Prostate gland (tissue), 2 donors: ENCODE measurements at regions not wholly inside any gene's neighbourhood (a gene's known extent, or its start where the extent isn't known, plus 50 kb on each side); places are given as distances from the start of the nearest gene placed in this dataset.

Source experiments
- DNase-seq: peaks from one replicate; pipeline ENCODE4 v3.0.0-alpha.2; 2019; ENCODE audit warnings: low spot score
- H3K27ac ChIP-seq, 2 donors: fragments of 200-600 bp; sonication (generic); 2 replicates each; pipeline ENCODE4 v1.5.1; 2017 to 2019
- H3K27me3 ChIP-seq: fragments of 200-600 bp; sonication (generic); replicated peaks from 2 replicates; pipeline ENCODE4 v1.5.1; 2019; ENCODE audit not compliant: insufficient read depth
- H3K36me3 ChIP-seq, 2 donors: fragments of 200-600 bp; sonication (generic); 1 replicate in 1 of 2; 2 replicates in 1 of 2; pipeline versions ENCODE4 v1.5.1 to v1.8.1; 2017 to 2019
- H3K4me1 ChIP-seq: fragments of 200-600 bp; sonication (generic); replicated peaks from 2 replicates; pipeline ENCODE4 v1.5.1; 2019
- H3K4me3 ChIP-seq, 2 donors: fragments of 200-600 bp; sonication (generic); 2 replicates each; pipeline ENCODE4 v1.5.1; 2017 to 2019
- H3K9me3 ChIP-seq: fragments of 200-600 bp; sonication (generic); 2 replicates; pipeline ENCODE4 v1.5.1; 2017
- POLR2A ChIP-seq: fragments of 450-650 bp; IDR thresholded peaks from one replicate; pipeline ENCODE4 v1.6.1; 2016; ENCODE audit warnings: antibody characterized with exemption, mild to moderate bottlenecking
- POLR2AphosphoS5 ChIP-seq: sonication (generic); formaldehyde crosslinking; IDR thresholded peaks from one replicate; pipeline ENCODE4 v1.6.1; 2017; ENCODE audit warnings: antibody characterized with exemption
- WGBS: methylation state at CpG from one replicate; pipeline ENCODE4 v1.1.5; 2018; 5-methylcytosine and 5-hydroxymethylcytosine counted together
- intact Hi-C: fragments of 100-400 bp; cut with DNase I; formaldehyde crosslinking; loops from one replicate; pipeline ENCODE4 v1.14.2; 2022
- TF ChIP-seq, protein P1 (sequence below), 4 experiments: fragments of 200-600 bp in 2 of 4; fragments of 450-650 bp in 2 of 4; sonication (generic) in 2 of 4; IDR thresholded peaks; 1 replicate in 3 of 4; 2 replicates in 1 of 4; pipeline ENCODE4 v1.5.1; 2016 to 2019; ENCODE audit warnings: antibody characterized with exemption in 4 of 4, mild to moderate bottlenecking in 2 of 4, moderate library complexity in 2 of 4

- no peak overlapping the region for H3K27ac ChIP-seq
- no peak for DNase-seq
- intact Hi-C loops: no loop called here
These were observed 746.3 kb downstream of the ZPLD1 start for GRCh38 chr3:103181160-103181559.

GRCh38 chr3:103184772-103185171 lies 750.0 kb downstream of the ZPLD1 start:
- H3K36me3 ChIP-seq: no peaks in the 10 kb centered on the region
- no peak overlapping the region for H3K27ac ChIP-seq
- no peak overlapping the region for H3K4me3 ChIP-seq
- no peaks in the 10 kb centered on the region for H3K4me1 ChIP-seq
- no peak for TF ChIP-seq POLR2A
- TF ChIP-seq, protein P1, sequence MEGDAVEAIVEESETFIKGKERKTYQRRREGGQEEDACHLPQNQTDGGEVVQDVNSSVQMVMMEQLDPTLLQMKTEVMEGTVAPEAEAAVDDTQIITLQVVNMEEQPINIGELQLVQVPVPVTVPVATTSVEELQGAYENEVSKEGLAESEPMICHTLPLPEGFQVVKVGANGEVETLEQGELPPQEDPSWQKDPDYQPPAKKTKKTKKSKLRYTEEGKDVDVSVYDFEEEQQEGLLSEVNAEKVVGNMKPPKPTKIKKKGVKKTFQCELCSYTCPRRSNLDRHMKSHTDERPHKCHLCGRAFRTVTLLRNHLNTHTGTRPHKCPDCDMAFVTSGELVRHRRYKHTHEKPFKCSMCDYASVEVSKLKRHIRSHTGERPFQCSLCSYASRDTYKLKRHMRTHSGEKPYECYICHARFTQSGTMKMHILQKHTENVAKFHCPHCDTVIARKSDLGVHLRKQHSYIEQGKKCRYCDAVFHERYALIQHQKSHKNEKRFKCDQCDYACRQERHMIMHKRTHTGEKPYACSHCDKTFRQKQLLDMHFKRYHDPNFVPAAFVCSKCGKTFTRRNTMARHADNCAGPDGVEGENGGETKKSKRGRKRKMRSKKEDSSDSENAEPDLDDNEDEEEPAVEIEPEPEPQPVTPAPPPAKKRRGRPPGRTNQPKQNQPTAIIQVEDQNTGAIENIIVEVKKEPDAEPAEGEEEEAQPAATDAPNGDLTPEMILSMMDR (IDR thresholded peaks at IDR 0.05): no peak
- TF ChIP-seq POLR2AphosphoS5: no peak
- DNase-seq: no peak
- intact Hi-C loops: no loop called here
- no peaks in the 10 kb centered on the region for H3K9me3 ChIP-seq
- no peaks in the 10 kb centered on the region for H3K27me3 ChIP-seq

More at GRCh38 chr3:103181160-103181559, 746.3 kb downstream of the ZPLD1 start:
- H3K4me1 ChIP-seq: no peaks in the 10 kb centered on the region
- no peak for TF ChIP-seq POLR2A
- TF ChIP-seq, protein P1 (IDR thresholded peaks at IDR 0.05): no peak
- TF ChIP-seq POLR2AphosphoS5: no peak
- H3K9me3 ChIP-seq: no peaks in the 10 kb centered on the region
- no peak overlapping the region for H3K4me3 ChIP-seq
- H3K27me3 ChIP-seq: no peaks in the 10 kb centered on the region
- no peaks in the 10 kb centered on the region for H3K36me3 ChIP-seq

GRCh38 chr3:103189941-103190340 lies 755.1 kb downstream of the ZPLD1 start:
- DNase-seq: no peak
- no peak overlapping the region for H3K4me3 ChIP-seq

GRCh38 chr3:103195216-103195615 lies 760.4 kb downstream of the ZPLD1 start:
- Histone ChIP-seq H3K4me3 (no peak overlapping the region), H3K27ac (no peak overlapping the region), H3K36me3 (no peaks in the 10 kb centered on the region), H3K9me3 (no peaks in the 10 kb centered on the region), H3K4me1 (no peaks in the 10 kb centered on the region), H3K27me3 (no peaks in the 10 kb centered on the region)
- DNase-seq: no peak
- 62% methylated on average over 4 of the region's 4 CpGs for WGBS
- TF ChIP-seq POLR2AphosphoS5: no peak
- TF ChIP-seq, protein P1 (IDR thresholded peaks at IDR 0.05): no peak
- TF ChIP-seq POLR2A: no peak
- intact Hi-C loops: no loop called here

More at GRCh38 chr3:103189941-103190340, 755.1 kb downstream of the ZPLD1 start:
- Histone ChIP-seq H3K36me3 (no peaks in the 10 kb centered on the region), H3K27ac (no peak overlapping the region), H3K27me3 (no peaks in the 10 kb centered on the region), H3K4me1 (no peaks in the 10 kb centered on the region), H3K9me3 (no peaks in the 10 kb centered on the region)
- intact Hi-C loops: no loop called here
- TF ChIP-seq POLR2AphosphoS5 (no peak), POLR2A (no peak)
- TF ChIP-seq, protein P1 (IDR thresholded peaks at IDR 0.05): no peak

GRCh38 chr3:103203441-103203840 lies 768.6 kb downstream of the ZPLD1 start:
- DNase-seq: no peak
- no peaks in the 10 kb centered on the region for H3K27me3 ChIP-seq
- no peaks in the 10 kb centered on the region for H3K4me1 ChIP-seq
- H3K27ac ChIP-seq: no peak overlapping the region
- no peaks in the 10 kb centered on the region for H3K9me3 ChIP-seq
- TF ChIP-seq, protein P1 (IDR thresholded peaks at IDR 0.05): no peak
- TF ChIP-seq POLR2A: no peak
- no peak overlapping the region for H3K4me3 ChIP-seq
- intact Hi-C loops: no loop called here
- 95% methylated on average over 4 of the region's 4 CpGs for WGBS
- H3K36me3 ChIP-seq: no peaks in the 10 kb centered on the region
